Activated naive CD8-positive, alpha-beta T cell treated with anti-CD3 and anti-CD28 coated beads, Interleukin-2, amount 50 U/mL, for 24 hours (primary cell): ENCODE measurements at regions not wholly inside any gene's neighbourhood (a gene's known extent, or its start where the extent isn't known, plus 50 kb on each side); places are given as distances from the start of the nearest gene placed in this dataset.

Experiments
- ATAC-seq: fragments of 150-1000 bp; cut with Tn5 transposase; one replicate; pipeline ENCODE4 v1.10.0; 2021
- DNase-seq: peaks from one replicate; pipeline ENCODE4 v3.0.0; 2021
- H3K27ac Mint-ChIP-seq: one replicate; pipeline ENCODE4 v1.8.0; 2021; ENCODE audit warnings: mild to moderate bottlenecking, mixed read lengths
- H3K27me3 Mint-ChIP-seq: one replicate; pipeline ENCODE4 v1.8.0; 2021; ENCODE audit warnings: mixed read lengths
- H3K36me3 Mint-ChIP-seq: one replicate; pipeline ENCODE4 v1.8.0; 2021; ENCODE audit warnings: low read depth, mixed read lengths
- H3K4me1 Mint-ChIP-seq: one replicate; pipeline ENCODE4 v1.8.0; 2021; ENCODE audit warnings: mixed read lengths
- H3K4me3 Mint-ChIP-seq: one replicate; pipeline ENCODE4 v1.8.0; 2021; ENCODE audit warnings: mild to moderate bottlenecking, moderate library complexity, mixed read lengths
- H3K9me3 Mint-ChIP-seq: one replicate; pipeline ENCODE4 v1.8.0; 2021; ENCODE audit warnings: mixed read lengths

DNA sequence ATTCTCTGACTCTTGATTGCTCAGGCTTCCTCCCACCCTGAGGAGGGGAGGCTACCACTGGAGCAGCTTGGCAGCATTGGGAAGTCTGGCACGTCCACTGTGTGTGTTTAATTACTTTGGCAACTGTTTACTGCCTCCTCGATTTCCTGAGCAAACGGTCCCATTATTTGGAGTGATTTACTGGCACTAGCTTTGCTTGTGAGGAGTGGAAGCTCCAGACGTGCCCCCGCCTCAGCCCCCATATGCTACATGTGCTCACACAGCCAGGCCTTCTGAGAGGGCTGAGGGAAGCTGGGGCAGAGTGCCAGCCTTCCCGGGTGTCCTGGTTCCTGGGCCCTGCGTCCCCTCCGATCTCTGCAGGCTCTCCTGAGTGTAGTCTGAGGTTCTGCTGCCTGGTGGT, 306.2 kb downstream of the PTPRU start:
- no peak for DNase-seq
- Mint-ChIP-seq H3K9me3 (no peaks in the 10 kb centered on the region), H3K27ac (no peak overlapping the region), H3K27me3 (peaks cover 2% of the 10 kb centered on the region), H3K36me3 (no peaks in the 10 kb centered on the region), H3K4me1 (no peaks in the 10 kb centered on the region), H3K4me3 (no peak overlapping the region)
- ATAC-seq = no peak

DNA sequence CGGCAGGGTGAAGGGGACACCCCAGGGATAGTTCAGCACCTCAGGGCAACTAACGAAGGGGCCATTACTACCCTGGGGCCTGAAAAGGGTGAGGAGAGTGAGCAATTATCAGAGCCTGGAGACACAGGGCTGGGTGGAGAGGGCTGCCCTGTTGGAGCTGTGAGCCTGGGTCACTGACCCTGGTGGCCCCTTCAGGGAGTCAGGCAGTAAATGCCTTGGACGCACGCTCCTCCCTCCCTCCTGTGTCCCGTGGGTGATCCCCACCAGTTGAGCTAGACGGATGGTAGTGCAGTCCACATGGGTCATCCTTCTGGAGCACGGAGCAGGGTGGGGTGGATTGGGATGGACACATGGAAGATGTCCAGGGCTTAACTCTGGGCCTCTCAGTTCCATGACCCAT, 305.3 kb downstream of the PTPRU start:
- Mint-ChIP-seq H3K4me1 (no peaks in the 10 kb centered on the region), H3K36me3 (no peaks in the 10 kb centered on the region), H3K9me3 (no peaks in the 10 kb centered on the region), H3K4me3 (no peak overlapping the region), H3K27me3 (peaks cover 2% of the 10 kb centered on the region), H3K27ac (no peak overlapping the region)
- DNase-seq (no peak), ATAC-seq (no peak)

- Mint-ChIP-seq H3K9me3 (no peaks in the 10 kb centered on the region), H3K36me3 (no peaks in the 10 kb centered on the region), H3K4me3 (no peak overlapping the region), H3K27me3 (peaks cover 2% of the 10 kb centered on the region), H3K4me1 (no peaks in the 10 kb centered on the region), H3K27ac (no peak overlapping the region)
- no peak for ATAC-seq
- DNase-seq = no peak
Observed at GRCh38 chr1:29540801-29541357, 304.6 kb downstream of the PTPRU start.

GRCh38 chr1:29539971-29540370, 303.6 kb downstream of the PTPRU start:
- Mint-ChIP-seq H3K36me3 (no peaks in the 10 kb centered on the region), H3K27ac (no peak overlapping the region), H3K4me1 (no peaks in the 10 kb centered on the region), H3K9me3 (no peaks in the 10 kb centered on the region), H3K4me3 (no peak overlapping the region), H3K27me3 (peaks cover 2% of the 10 kb centered on the region)
- DNase-seq (no peak), ATAC-seq (no peak)

- no peaks in the 10 kb centered on the region for H3K36me3 Mint-ChIP-seq
- H3K4me1 Mint-ChIP-seq = no peaks in the 10 kb centered on the region
- ATAC-seq (no peak), DNase-seq (no peak)
- H3K27me3 Mint-ChIP-seq = peaks cover 2% of the 10 kb centered on the region
- H3K4me3 Mint-ChIP-seq = no peak overlapping the region
- no peak overlapping the region for H3K27ac Mint-ChIP-seq
- no peaks in the 10 kb centered on the region for H3K9me3 Mint-ChIP-seq
Observed at GRCh38 chr1:29538586-29538985, 302.3 kb downstream of the PTPRU start.

DNA sequence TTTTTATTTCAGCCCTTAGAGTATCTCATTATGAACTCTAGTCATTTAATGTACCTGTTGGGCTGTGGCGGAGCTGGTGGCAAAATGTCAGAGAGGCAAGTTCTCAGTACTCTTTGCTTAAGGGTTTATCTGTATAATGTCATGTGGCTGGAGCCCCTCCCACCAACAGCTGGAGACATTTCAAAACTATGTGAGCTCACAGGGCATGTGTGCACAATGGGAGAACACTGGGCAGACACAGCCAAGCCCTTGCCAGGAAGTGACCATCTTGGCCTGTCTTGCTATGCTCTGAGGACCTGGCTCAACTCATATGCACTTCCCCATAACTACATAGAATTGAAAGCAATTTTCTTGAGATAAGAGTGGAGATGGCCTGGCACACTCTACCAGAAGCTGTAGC, 296.4 kb downstream of the PTPRU start:
- no peak for ATAC-seq
- Mint-ChIP-seq H3K4me3 (no peak overlapping the region), H3K27me3 (peaks cover 1% of the 10 kb centered on the region), H3K36me3 (no peaks in the 10 kb centered on the region), H3K4me1 (no peaks in the 10 kb centered on the region), H3K27ac (no peak overlapping the region), H3K9me3 (peaks cover 24% of the 10 kb centered on the region)
- no peak for DNase-seq

GRCh38 chr1:29532285-29532684, 296.0 kb downstream of the PTPRU start:
- no peak for ATAC-seq
- H3K36me3 Mint-ChIP-seq = no peaks in the 10 kb centered on the region
- H3K4me1 Mint-ChIP-seq = no peaks in the 10 kb centered on the region
- peaks cover 24% of the 10 kb centered on the region for H3K9me3 Mint-ChIP-seq
- no peak overlapping the region for H3K27ac Mint-ChIP-seq
- H3K4me3 Mint-ChIP-seq = no peak overlapping the region
- no peak for DNase-seq
- peaks cover 1% of the 10 kb centered on the region for H3K27me3 Mint-ChIP-seq

- no peak for DNase-seq
- no peak overlapping the region for H3K4me3 Mint-ChIP-seq
- H3K9me3 Mint-ChIP-seq = peaks cover 24% of the 10 kb centered on the region
- no peak for ATAC-seq
- H3K4me1 Mint-ChIP-seq = no peaks in the 10 kb centered on the region
- no peak overlapping the region for H3K27ac Mint-ChIP-seq
- no peaks in the 10 kb centered on the region for H3K36me3 Mint-ChIP-seq
- peaks cover 1% of the 10 kb centered on the region for H3K27me3 Mint-ChIP-seq
Observed at GRCh38 chr1:29531596-29531995, 295.3 kb downstream of the PTPRU start.

DNA sequence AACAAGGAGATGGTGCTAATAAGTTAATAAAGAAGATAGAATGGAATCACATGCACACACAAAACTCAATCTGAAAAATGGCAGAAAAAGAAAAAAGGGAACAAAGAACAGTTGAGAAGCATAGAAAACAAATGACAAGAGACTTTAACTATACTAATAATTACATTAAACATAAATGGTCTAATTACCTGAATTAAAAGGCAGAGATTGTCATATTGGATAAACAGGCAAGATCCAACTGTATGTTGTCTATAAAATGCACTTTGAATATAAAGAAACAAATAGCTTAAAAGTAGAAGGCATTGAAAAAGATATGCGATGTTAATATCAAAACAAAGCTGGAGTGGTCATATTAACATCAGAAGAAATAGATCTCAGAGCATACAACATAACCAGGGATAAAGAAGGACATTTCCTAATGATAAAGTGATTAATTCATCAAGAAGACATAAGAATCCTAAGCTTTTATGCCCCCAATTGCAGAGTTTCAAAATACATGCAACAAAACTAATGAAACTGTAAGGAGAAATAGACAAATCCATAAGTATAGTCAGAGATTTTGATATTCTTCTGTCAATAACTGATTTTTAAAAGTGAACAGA, 293.5 kb downstream of the PTPRU start:
- no peak for ATAC-seq
- Mint-ChIP-seq H3K27ac (no peak overlapping the region), H3K4me3 (no peak overlapping the region), H3K36me3 (no peaks in the 10 kb centered on the region), H3K27me3 (peaks cover 7% of the 10 kb centered on the region), H3K9me3 (peaks cover 24% of the 10 kb centered on the region), H3K4me1 (no peaks in the 10 kb centered on the region)
- DNase-seq = no peak

GRCh38 chr1:29527314-29528004, 291.1 kb downstream of the PTPRU start:
- H3K9me3 Mint-ChIP-seq = peaks cover 24% of the 10 kb centered on the region
- no peak for ATAC-seq
- H3K36me3 Mint-ChIP-seq = no peaks in the 10 kb centered on the region
- H3K27ac Mint-ChIP-seq = no peak overlapping the region
- H3K4me3 Mint-ChIP-seq = no peak overlapping the region
- no peak for DNase-seq
- no peaks in the 10 kb centered on the region for H3K4me1 Mint-ChIP-seq
- peaks cover 7% of the 10 kb centered on the region for H3K27me3 Mint-ChIP-seq

DNA sequence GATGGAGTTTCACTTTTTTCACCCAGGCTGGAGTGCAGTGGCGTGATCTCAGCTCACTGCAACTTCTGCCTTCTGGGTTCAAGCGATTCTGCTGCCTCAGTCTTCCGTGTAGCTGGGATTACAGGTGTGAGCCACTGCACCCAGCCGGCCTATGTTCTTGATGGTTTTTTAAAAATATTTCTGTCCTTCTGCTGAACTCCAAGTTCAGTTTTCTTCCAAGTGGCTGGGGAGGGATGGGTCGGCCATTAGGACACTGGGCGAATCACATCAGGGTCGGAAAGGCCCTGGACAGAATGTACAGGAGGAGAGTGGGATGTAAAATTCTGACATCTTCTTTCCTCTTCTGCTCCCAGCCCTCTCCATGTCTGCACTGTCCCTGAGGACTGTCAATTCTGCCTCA, 289.6 kb downstream of the PTPRU start:
- Mint-ChIP-seq H3K27me3 (peaks cover 7% of the 10 kb centered on the region), H3K36me3 (no peaks in the 10 kb centered on the region), H3K27ac (no peak overlapping the region), H3K4me1 (no peaks in the 10 kb centered on the region), H3K4me3 (no peak overlapping the region), H3K9me3 (peaks cover 20% of the 10 kb centered on the region)
- ATAC-seq = no peak
- no peak for DNase-seq

DNA sequence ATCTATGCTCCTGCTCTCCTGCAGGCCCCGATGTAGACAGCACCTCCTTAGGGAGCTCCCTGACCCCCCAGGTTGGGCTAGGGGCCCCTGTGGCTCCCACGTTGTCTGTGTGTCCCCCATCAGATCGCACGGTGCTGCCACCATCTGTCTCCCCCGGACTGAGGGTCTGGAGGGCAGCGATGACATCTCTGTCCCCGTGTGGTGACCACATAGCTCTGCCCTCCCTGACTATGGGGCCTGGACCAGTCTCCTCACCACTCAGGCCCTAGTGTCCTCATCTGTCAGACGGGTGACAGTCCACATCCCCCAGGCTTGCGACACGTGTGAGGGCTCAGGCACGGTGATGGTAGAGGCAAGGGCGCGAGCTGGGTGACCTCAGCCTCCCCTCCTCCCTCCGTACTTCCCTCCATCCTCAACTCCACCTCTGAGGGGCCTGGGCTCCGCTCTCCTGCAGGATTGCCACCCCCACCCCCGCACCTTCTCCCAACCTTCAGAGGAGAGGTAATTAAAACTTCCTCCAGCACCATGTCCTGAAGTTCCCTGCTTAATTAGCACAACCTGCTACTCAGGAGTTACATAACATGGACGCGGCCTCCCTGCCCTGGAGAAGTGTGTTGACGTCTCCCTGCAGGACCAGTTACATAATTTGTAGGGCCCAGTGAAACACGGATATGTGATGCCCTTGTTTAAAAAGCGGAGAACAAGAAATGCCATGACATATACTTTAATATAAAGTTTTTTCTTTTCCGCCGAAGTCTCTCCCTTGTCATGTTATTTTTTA, 288.2 kb downstream of the PTPRU start:
- Mint-ChIP-seq H3K27ac (no peak overlapping the region), H3K4me1 (no peaks in the 10 kb centered on the region), H3K4me3 (no peak overlapping the region), H3K27me3 (peaks cover 15% of the 10 kb centered on the region), H3K36me3 (no peaks in the 10 kb centered on the region), H3K9me3 (peaks cover 9% of the 10 kb centered on the region)
- ATAC-seq (no peak), DNase-seq (no peak)

DNA sequence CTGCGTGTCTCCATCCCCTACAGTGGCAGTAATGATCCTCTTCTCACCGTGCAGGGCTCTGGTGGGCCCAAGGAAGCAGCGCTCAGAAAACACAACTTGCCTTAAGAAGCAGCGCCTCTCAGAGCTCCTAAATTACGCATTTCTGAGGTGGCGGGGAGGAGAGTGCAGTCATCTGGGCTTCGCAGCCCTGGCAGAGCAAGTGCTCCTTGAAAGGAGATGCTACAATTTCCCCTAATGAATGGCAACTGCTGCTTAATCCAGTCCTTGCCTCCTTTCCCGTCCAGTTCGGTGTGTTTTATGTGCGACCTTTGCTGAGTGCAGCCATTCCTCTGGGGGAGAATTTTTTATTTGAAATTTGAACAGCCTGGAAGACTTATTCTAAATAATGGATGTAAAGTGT, 287.3 kb downstream of the PTPRU start:
- Mint-ChIP-seq H3K27me3 (peaks cover 15% of the 10 kb centered on the region), H3K9me3 (peaks cover under 1% of the 10 kb centered on the region)
- ATAC-seq = no peak

DNA sequence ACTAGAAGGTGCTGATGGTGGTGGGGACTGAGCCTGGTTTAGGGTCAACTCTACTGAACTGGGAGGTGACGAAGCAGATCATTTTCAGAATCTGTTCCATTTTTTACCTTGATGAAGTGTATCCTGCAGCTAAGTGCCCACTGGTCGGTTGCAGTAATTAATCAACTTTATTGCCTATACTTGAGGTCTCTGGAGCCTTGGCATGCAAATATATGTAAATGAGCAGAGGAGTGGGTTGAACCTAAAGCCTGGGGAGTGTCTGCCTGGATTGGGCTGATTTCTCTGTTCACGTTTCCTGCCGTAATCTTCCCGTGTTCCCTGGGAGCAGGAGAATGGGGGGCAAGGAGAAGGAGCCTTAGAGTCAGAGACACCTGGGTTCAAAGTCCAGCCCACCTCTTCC, 286.8 kb downstream of the PTPRU start:
- ATAC-seq (no peak), DNase-seq (no peak)
- H3K9me3 Mint-ChIP-seq = no peaks in the 10 kb centered on the region
- H3K4me3 Mint-ChIP-seq = no peak overlapping the region
- H3K36me3 Mint-ChIP-seq = no peaks in the 10 kb centered on the region
- no peaks in the 10 kb centered on the region for H3K4me1 Mint-ChIP-seq
- H3K27me3 Mint-ChIP-seq = peaks cover 15% of the 10 kb centered on the region
- no peak overlapping the region for H3K27ac Mint-ChIP-seq

More for the DNA sequence above, 287.3 kb downstream of the PTPRU start:
- H3K36me3 Mint-ChIP-seq = no peaks in the 10 kb centered on the region
- no peak overlapping the region for H3K27ac Mint-ChIP-seq
- H3K4me3 Mint-ChIP-seq = no peak overlapping the region
- no peaks in the 10 kb centered on the region for H3K4me1 Mint-ChIP-seq
- no peak for DNase-seq
